ENCODE measurements at regions not wholly inside any gene's neighbourhood (a gene's known extent, or its start where the extent isn't known, plus 50 kb on each side); places are given as distances from the start of the nearest gene placed in this dataset.
"Not testable (repeated sequence)": the region's sequence is repeated elsewhere in the genome, so short reads cannot be mapped to it uniquely, and the experiment has no call there.

DNA sequence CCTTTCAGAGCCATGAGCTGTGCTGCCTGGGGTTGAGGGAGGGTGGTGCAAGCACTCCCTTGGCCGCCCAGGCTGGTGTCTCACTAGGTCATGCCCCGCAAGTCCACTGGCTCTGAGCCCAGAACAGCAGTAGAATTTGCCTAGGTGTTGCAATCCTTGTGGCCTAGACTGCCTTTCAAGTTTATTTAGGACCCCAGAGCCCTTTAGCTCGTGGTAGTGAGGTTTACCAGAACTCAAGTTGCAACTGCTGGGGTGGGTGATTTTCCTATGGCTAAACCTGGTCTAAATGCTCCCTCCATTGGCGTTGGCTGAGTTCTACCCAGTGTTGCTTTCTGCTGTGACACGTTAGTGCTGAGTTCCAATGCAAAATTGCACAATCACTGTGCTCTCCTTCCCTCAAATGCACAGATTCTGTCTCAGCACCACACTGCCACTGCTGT, 287.2 kb downstream of the BCAT1 start:
- Histone ChIP-seq H3K9me3 (ENCODE audit: low read length) (no peaks in the 10 kb centered on the region), H3K27me3 (ENCODE audit: insufficient read depth, low read depth, low read length) (no peaks in the 10 kb centered on the region), H3K27ac (ENCODE audit: low read length) (no peak overlapping the region), H3K4me3 (ENCODE audit: low read length) (no peak overlapping the region), H2AFZ (ENCODE audit: low read depth, low read length) (no peak overlapping the region), H3K36me3 (ENCODE audit: insufficient read depth, low read length) (no peaks in the 10 kb centered on the region), H3F3A (ENCODE audit: insufficient read depth, low read length, poor library complexity, severe bottlenecking) (no peaks in the 10 kb centered on the region), H3K4me2 (ENCODE audit: low read length) (no peak overlapping the region), H4K20me1 (ENCODE audit: insufficient read depth) (no peaks in the 10 kb centered on the region), H3K9ac (ENCODE audit: low read length) (no peak overlapping the region), H3K9me2 (ENCODE audit: insufficient read depth, low read length) (no peaks in the 10 kb centered on the region), H3K79me2 (replicated peaks; ENCODE audit: insufficient read depth, low read length) (no peaks in the 10 kb centered on the region)
- TF ChIP-seq SMC3 (conservative IDR thresholded peaks at IDR 0.05; ENCODE audit: poor library complexity) (no peak), MXI1 (conservative IDR thresholded peaks at IDR 0.05; ENCODE audit: poor library complexity, severe bottlenecking) (no peak), TAF1 (IDR thresholded peaks at IDR 0.05; ENCODE audit: low read depth) (no peak), POLR2AphosphoS5 (IDR thresholded peaks at IDR 0.05) (no peak)

GRCh38 chr12:24659016-24659415, 289.9 kb downstream of the BCAT1 start:
- H3K27ac ChIP-seq (ENCODE audit: low read length): no peak overlapping the region
- no peaks in the 10 kb centered on the region for H3K79me2 ChIP-seq (replicated peaks; ENCODE audit: insufficient read depth, low read length)
- H3K9ac ChIP-seq (ENCODE audit: low read length): no peak overlapping the region
- H2AFZ ChIP-seq (ENCODE audit: low read depth, low read length): no peak overlapping the region
- H3K36me3 ChIP-seq (ENCODE audit: insufficient read depth, low read length): no peaks in the 10 kb centered on the region
- H3K9me2 ChIP-seq (ENCODE audit: insufficient read depth, low read length): no peaks in the 10 kb centered on the region
- no peaks in the 10 kb centered on the region for H3K27me3 ChIP-seq (ENCODE audit: insufficient read depth, low read depth, low read length)
- H3K4me3 ChIP-seq (ENCODE audit: low read length): no peak overlapping the region
- no peaks in the 10 kb centered on the region for H4K20me1 ChIP-seq (ENCODE audit: insufficient read depth)
- TF ChIP-seq TAF1 (IDR thresholded peaks at IDR 0.05; ENCODE audit: low read depth) (no peak), RAD21 (conservative IDR thresholded peaks at IDR 0.05) (no peak), EZH2 (IDR thresholded peaks at IDR 0.05; ENCODE audit: borderline replicate concordance, insufficient read depth, low read length, poor library complexity, severe bottlenecking) (no peak), CTCF (IDR thresholded peaks at IDR 0.05; ENCODE audit: poor library complexity, severe bottlenecking) (no peak), EP300 (conservative IDR thresholded peaks at IDR 0.05; ENCODE audit: poor library complexity, severe bottlenecking) (no peak), SMC3 (conservative IDR thresholded peaks at IDR 0.05; ENCODE audit: poor library complexity) (no peak), POLR2AphosphoS5 (IDR thresholded peaks at IDR 0.05) (no peak), MXI1 (conservative IDR thresholded peaks at IDR 0.05; ENCODE audit: poor library complexity, severe bottlenecking) (no peak)
- TF ChIP-seq, protein P1, sequence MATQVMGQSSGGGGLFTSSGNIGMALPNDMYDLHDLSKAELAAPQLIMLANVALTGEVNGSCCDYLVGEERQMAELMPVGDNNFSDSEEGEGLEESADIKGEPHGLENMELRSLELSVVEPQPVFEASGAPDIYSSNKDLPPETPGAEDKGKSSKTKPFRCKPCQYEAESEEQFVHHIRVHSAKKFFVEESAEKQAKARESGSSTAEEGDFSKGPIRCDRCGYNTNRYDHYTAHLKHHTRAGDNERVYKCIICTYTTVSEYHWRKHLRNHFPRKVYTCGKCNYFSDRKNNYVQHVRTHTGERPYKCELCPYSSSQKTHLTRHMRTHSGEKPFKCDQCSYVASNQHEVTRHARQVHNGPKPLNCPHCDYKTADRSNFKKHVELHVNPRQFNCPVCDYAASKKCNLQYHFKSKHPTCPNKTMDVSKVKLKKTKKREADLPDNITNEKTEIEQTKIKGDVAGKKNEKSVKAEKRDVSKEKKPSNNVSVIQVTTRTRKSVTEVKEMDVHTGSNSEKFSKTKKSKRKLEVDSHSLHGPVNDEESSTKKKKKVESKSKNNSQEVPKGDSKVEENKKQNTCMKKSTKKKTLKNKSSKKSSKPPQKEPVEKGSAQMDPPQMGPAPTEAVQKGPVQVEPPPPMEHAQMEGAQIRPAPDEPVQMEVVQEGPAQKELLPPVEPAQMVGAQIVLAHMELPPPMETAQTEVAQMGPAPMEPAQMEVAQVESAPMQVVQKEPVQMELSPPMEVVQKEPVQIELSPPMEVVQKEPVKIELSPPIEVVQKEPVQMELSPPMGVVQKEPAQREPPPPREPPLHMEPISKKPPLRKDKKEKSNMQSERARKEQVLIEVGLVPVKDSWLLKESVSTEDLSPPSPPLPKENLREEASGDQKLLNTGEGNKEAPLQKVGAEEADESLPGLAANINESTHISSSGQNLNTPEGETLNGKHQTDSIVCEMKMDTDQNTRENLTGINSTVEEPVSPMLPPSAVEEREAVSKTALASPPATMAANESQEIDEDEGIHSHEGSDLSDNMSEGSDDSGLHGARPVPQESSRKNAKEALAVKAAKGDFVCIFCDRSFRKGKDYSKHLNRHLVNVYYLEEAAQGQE (IDR thresholded peaks at IDR 0.05; ENCODE audit: borderline replicate concordance): no peak
- H3F3A ChIP-seq (ENCODE audit: insufficient read depth, low read length, poor library complexity, severe bottlenecking): no peaks in the 10 kb centered on the region
- H3K4me2 ChIP-seq (ENCODE audit: low read length): no peak overlapping the region
- H3K9me3 ChIP-seq (ENCODE audit: low read length): peaks cover 2% of the 10 kb centered on the region

DNA sequence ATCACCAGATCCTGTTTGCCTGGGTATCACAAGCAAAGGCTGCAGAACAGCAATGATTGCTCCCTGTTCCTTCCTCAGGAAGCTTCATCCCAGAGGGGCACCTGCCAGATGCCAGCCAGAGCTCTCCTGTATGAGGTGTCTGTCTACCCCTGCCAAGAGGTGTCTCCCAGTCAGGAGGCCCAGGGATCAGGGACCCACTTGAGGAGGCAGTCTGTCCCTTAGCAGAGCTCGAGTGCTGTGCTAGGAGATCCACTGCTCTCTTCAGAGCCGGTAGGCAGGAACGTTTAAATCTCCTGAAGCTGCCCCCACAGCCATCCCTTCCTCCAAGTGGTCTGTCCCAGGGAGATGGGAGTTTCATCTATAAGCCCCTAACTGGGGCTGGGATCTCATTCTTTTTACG, 294.6 kb downstream of the BCAT1 start:
- not testable (repeated sequence) for H3K9me2 ChIP-seq (ENCODE audit: insufficient read depth, low read length); H3K9ac ChIP-seq (ENCODE audit: low read length); H3K27me3 ChIP-seq (ENCODE audit: insufficient read depth, low read depth, low read length); H3K4me2 ChIP-seq (ENCODE audit: low read length); H3K9me3 ChIP-seq (ENCODE audit: low read length); H2AFZ ChIP-seq (ENCODE audit: low read depth, low read length); H3K27ac ChIP-seq (ENCODE audit: low read length); H3K36me3 ChIP-seq (ENCODE audit: insufficient read depth, low read length); H3K79me2 ChIP-seq (replicated peaks; ENCODE audit: insufficient read depth, low read length); H3F3A ChIP-seq (ENCODE audit: insufficient read depth, low read length, poor library complexity, severe bottlenecking); H3K4me3 ChIP-seq (ENCODE audit: low read length); H4K20me1 ChIP-seq (ENCODE audit: insufficient read depth)
